ENCODE measurements at regions not wholly inside any gene's neighbourhood (a gene's known extent, or its start where the extent isn't known, plus 50 kb on each side); places are given as distances from the start of the nearest gene placed in this dataset.

GRCh38 chr12:90745211-90745610, 209.8 kb downstream of the CCER1 start:
- TF ChIP-seq EZH2phosphoT487 (IDR thresholded peaks at IDR 0.05; ENCODE audit: low read length) (no peak), CTCF (IDR thresholded peaks at IDR 0.05; ENCODE audit: low read length) (no peak), EZH2 (optimal IDR thresholded peaks at IDR 0.05; ENCODE audit: low read depth, low read length) (no peak)

GRCh38 chr12:90741611-90742010, 213.4 kb downstream of the CCER1 start:
- no peak for DNase-seq
- no peaks in the 10 kb centered on the region for H3K79me2 ChIP-seq (ENCODE audit: low read length)
- H2AFZ ChIP-seq (ENCODE audit: low read length), result no peak overlapping the region
- no peaks in the 10 kb centered on the region for H3K9me2 ChIP-seq (replicated peaks; ENCODE audit: insufficient read depth, low read length)
- no peaks in the 10 kb centered on the region for H3K9me3 ChIP-seq (replicated peaks; ENCODE audit: insufficient read depth, low read length)
- H4K20me1 ChIP-seq (ENCODE audit: insufficient read depth, low read length), result no peaks in the 10 kb centered on the region
- TF ChIP-seq EZH2 (optimal IDR thresholded peaks at IDR 0.05; ENCODE audit: low read depth, low read length) (no peak), CTCF (IDR thresholded peaks at IDR 0.05; ENCODE audit: low read length) (no peak), EZH2phosphoT487 (IDR thresholded peaks at IDR 0.05; ENCODE audit: low read length) (no peak)
- H3K4me1 ChIP-seq (ENCODE audit: low read length), result no peaks in the 10 kb centered on the region
- H3K4me3 ChIP-seq (ENCODE audit: low read length), result no peak overlapping the region
- no peaks in the 10 kb centered on the region for H3K27me3 ChIP-seq (replicated peaks; ENCODE audit: insufficient read depth, low read length)
- no peak overlapping the region for H3K4me2 ChIP-seq (ENCODE audit: low read depth, low read length)
- no peaks in the 10 kb centered on the region for H3K36me3 ChIP-seq (replicated peaks; ENCODE audit: insufficient read depth, low read length)
- H3K9ac ChIP-seq (ENCODE audit: low read length), result no peak overlapping the region
- no peak overlapping the region for H3K27ac ChIP-seq (ENCODE audit: low read length)
- H3F3A ChIP-seq (ENCODE audit: insufficient read depth, low read length), result no peaks in the 10 kb centered on the region

More at GRCh38 chr12:90745211-90745610, 209.8 kb downstream of the CCER1 start:
- Histone ChIP-seq H3K79me2 (ENCODE audit: low read length) (no peaks in the 10 kb centered on the region), H3K27me3 (replicated peaks; ENCODE audit: insufficient read depth, low read length) (no peaks in the 10 kb centered on the region), H3K4me2 (ENCODE audit: low read depth, low read length) (no peak overlapping the region), H3K4me1 (ENCODE audit: low read length) (no peaks in the 10 kb centered on the region), H3F3A (ENCODE audit: insufficient read depth, low read length) (no peaks in the 10 kb centered on the region), H3K9me2 (replicated peaks; ENCODE audit: insufficient read depth, low read length) (no peaks in the 10 kb centered on the region), H3K36me3 (replicated peaks; ENCODE audit: insufficient read depth, low read length) (no peaks in the 10 kb centered on the region), H3K9me3 (replicated peaks; ENCODE audit: insufficient read depth, low read length) (no peaks in the 10 kb centered on the region), H3K27ac (ENCODE audit: low read length) (no peak overlapping the region), H2AFZ (ENCODE audit: low read length) (no peak overlapping the region), H4K20me1 (ENCODE audit: insufficient read depth, low read length) (no peaks in the 10 kb centered on the region), H3K4me3 (ENCODE audit: low read length) (no peak overlapping the region), H3K9ac (ENCODE audit: low read length) (no peak overlapping the region)
- no peak for DNase-seq

- Histone ChIP-seq H2AFZ (ENCODE audit: low read length) (no peak overlapping the region), H3K27ac (ENCODE audit: low read length) (no peak overlapping the region), H3K4me2 (ENCODE audit: low read depth, low read length) (no peak overlapping the region), H3K4me3 (ENCODE audit: low read length) (no peak overlapping the region), H3K4me1 (ENCODE audit: low read length) (no peaks in the 10 kb centered on the region), H3K9me2 (replicated peaks; ENCODE audit: insufficient read depth, low read length) (no peaks in the 10 kb centered on the region), H3K27me3 (replicated peaks; ENCODE audit: insufficient read depth, low read length) (no peaks in the 10 kb centered on the region), H3K79me2 (ENCODE audit: low read length) (no peaks in the 10 kb centered on the region), H3K36me3 (replicated peaks; ENCODE audit: insufficient read depth, low read length) (no peaks in the 10 kb centered on the region), H3K9me3 (replicated peaks; ENCODE audit: insufficient read depth, low read length) (no peaks in the 10 kb centered on the region), H3K9ac (ENCODE audit: low read length) (no peak overlapping the region), H4K20me1 (ENCODE audit: insufficient read depth, low read length) (no peaks in the 10 kb centered on the region), H3F3A (ENCODE audit: insufficient read depth, low read length) (no peaks in the 10 kb centered on the region)
- TF ChIP-seq CTCF (IDR thresholded peaks at IDR 0.05; ENCODE audit: low read length) (no peak), EZH2phosphoT487 (IDR thresholded peaks at IDR 0.05; ENCODE audit: low read length) (no peak), EZH2 (optimal IDR thresholded peaks at IDR 0.05; ENCODE audit: low read depth, low read length) (no peak)
- no peak for DNase-seq
These were observed 225.2 kb downstream of the CCER1 start for GRCh38 chr12:90729736-90730135.
